Fibroblast of lung (primary cell): ENCODE measurements at regions not wholly inside any gene's neighbourhood (a gene's known extent, or its start where the extent isn't known, plus 50 kb on each side); places are given as distances from the start of the nearest gene placed in this dataset.

Experiments used
- EZH2 ChIP-seq: IDR thresholded peaks from 2 replicates; pipeline ENCODE4 v1.5.1; 2012; ENCODE audit warnings: low read length, control low read depth, mild to moderate bottlenecking; ENCODE audit errors: missing control alignments
- TF ChIP-seq, protein P1 (sequence below), 2 donors: IDR thresholded peaks in 1 of 2; conservative IDR thresholded peaks in 1 of 2; 1 replicate in 1 of 2; 2 replicates in 1 of 2; pipeline ENCODE4 v1.5.1; 2011 to 2012; ENCODE audit warnings: low read length in 2 of 2, control low read depth in 1 of 2, inconsistent platforms in 1 of 2, low read depth in 1 of 2, mild to moderate bottlenecking in 1 of 2

DNA sequence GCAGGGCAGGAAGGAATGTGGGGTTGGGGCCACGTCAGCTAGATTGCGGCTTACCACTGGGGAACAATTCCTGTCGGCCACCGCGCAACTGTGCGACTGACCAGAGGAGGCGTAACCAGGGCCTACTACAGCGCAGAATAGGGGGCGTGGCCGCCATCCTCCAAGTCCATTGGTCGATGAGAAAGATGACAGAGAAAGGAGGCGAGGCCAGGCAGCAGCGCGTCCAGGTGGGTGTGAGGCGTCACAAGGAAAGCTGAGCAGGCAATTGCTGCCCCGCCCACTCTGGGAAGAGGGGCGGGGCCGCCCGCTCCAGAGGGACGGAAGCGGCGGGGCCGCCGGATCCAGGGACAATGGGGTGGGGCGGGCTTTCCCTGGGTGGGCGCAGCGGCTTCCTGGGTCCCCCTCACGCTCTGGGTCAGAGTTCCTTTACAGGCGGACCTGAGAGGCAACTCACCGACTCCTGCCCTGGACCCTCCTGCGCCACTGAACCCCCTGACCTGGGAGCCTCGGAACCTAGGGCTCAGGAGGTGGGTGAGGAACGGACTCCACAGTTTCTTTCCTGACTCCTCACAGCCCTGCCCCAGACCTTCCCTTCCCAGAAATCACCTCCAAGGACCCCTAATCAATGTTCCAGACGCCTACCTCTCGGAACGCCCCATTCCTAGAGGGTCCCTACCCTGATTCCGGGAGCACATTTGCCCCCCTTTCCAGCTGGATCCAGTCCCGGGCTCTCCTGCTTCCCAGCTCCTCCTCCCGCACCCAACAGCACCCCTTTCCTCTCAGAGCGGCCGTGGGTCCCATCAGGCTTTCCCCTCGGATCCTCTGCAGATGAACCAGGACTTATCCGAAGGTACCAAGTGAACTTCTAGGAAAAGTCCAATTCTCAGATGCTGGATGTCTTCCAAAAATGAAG is 101.5 kb upstream of the ZNF492 start:
- TF ChIP-seq, protein P1, sequence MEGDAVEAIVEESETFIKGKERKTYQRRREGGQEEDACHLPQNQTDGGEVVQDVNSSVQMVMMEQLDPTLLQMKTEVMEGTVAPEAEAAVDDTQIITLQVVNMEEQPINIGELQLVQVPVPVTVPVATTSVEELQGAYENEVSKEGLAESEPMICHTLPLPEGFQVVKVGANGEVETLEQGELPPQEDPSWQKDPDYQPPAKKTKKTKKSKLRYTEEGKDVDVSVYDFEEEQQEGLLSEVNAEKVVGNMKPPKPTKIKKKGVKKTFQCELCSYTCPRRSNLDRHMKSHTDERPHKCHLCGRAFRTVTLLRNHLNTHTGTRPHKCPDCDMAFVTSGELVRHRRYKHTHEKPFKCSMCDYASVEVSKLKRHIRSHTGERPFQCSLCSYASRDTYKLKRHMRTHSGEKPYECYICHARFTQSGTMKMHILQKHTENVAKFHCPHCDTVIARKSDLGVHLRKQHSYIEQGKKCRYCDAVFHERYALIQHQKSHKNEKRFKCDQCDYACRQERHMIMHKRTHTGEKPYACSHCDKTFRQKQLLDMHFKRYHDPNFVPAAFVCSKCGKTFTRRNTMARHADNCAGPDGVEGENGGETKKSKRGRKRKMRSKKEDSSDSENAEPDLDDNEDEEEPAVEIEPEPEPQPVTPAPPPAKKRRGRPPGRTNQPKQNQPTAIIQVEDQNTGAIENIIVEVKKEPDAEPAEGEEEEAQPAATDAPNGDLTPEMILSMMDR (conservative IDR thresholded peaks at IDR 0.05 in 1 of 2, IDR thresholded peaks at IDR 0.05 in 1 of 2; ENCODE audit: low read depth in 1 of 2, low read length in 2 of 2): no peak
- TF ChIP-seq EZH2: no peak
